HT1080 (cell line): ENCODE measurements at regions not wholly inside any gene's neighbourhood (a gene's known extent, or its start where the extent isn't known, plus 50 kb on each side); places are given as distances from the start of the nearest gene placed in this dataset. TPM values are rescaled to one million over a fixed set of nuclear protein-coding genes. Genes with fewer than 3 reads are reported as not detected.
A peak's percentile ranks its signal among the peaks of the same experiment; 100 is the strongest.

Experiments used
- DNase-seq: peaks from one replicate; pipeline ENCODE4 v3.0.0-alpha.2; 2015; ENCODE audit warnings: low read depth
- small RNA-seq: library from RNA; depleted of rRNA; stranded (forward); fragments of <200 nt; gene quantifications from one replicate; pipeline ENCODE3, GENCODE V24; 2014

- DNase-seq: no peak
These were observed 57.1 kb upstream of the BTN3A2 start for GRCh38 chr6:26307850-26308249.

- peak; percentile 98 for DNase-seq
These were observed 55.3 kb upstream of the BTN3A2 start for GRCh38 chr6:26309731-26310142.

- peak; percentile 84 for DNase-seq
These were observed 54.0 kb upstream of the BTN3A2 start for GRCh38 chr6:26311012-26311384.

GRCh38 chr6:26311385-26312095 lies 53.5 kb upstream of the BTN3A2 start:
- peak; percentile 89 for DNase-seq

GRCh38 chr6:26312096-26312463 lies 52.9 kb upstream of the BTN3A2 start:
- no peak for DNase-seq

GRCh38 chr6:26312501-26313397 lies 52.2 kb upstream of the BTN3A2 start:
- peak; percentile 94 for DNase-seq

Small RNA genes in the stretch of these regions (small RNA-seq; reads per million reads assigned to genes)
- not detected for gene AL031777.2
- gene HIST1H2AD: not detected
- gene HIST1H2APS3: not detected
- gene HIST1H4G: not detected
- not detected for gene LARP1P1
